ENCODE measurements at regions not wholly inside any gene's neighbourhood (a gene's known extent, or its start where the extent isn't known, plus 50 kb on each side); places are given as distances from the start of the nearest gene placed in this dataset.
"Not testable (repeated sequence)": the region's sequence is repeated elsewhere in the genome, so short reads cannot be mapped to it uniquely, and the experiment has no call there.

GRCh38 chr12:60231303-60231702, 635.5 kb downstream of the SLC16A7 start:
- Histone ChIP-seq H3K27ac (no peak overlapping the region), H3K36me3 (no peaks in the 10 kb centered on the region), H3K4me3 (no peak overlapping the region), H3K4me1 (replicated peaks) (no peaks in the 10 kb centered on the region), H3K9me3 (no peaks in the 10 kb centered on the region), H3K27me3 (replicated peaks; ENCODE audit: insufficient read depth) (no peaks in the 10 kb centered on the region)
- intact Hi-C loops (cut with DNase I): no loop called here
- DNase-seq (ENCODE audit: low spot score): no peak
- whole genome bisulfite sequencing: 69% methylated on average over 3 of the region's 3 CpGs
- TF ChIP-seq, protein P1, sequence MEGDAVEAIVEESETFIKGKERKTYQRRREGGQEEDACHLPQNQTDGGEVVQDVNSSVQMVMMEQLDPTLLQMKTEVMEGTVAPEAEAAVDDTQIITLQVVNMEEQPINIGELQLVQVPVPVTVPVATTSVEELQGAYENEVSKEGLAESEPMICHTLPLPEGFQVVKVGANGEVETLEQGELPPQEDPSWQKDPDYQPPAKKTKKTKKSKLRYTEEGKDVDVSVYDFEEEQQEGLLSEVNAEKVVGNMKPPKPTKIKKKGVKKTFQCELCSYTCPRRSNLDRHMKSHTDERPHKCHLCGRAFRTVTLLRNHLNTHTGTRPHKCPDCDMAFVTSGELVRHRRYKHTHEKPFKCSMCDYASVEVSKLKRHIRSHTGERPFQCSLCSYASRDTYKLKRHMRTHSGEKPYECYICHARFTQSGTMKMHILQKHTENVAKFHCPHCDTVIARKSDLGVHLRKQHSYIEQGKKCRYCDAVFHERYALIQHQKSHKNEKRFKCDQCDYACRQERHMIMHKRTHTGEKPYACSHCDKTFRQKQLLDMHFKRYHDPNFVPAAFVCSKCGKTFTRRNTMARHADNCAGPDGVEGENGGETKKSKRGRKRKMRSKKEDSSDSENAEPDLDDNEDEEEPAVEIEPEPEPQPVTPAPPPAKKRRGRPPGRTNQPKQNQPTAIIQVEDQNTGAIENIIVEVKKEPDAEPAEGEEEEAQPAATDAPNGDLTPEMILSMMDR (IDR thresholded peaks at IDR 0.05): no peak

- DNase-seq (ENCODE audit: low spot score): no peak
- Histone ChIP-seq H3K4me1 (replicated peaks) (no peaks in the 10 kb centered on the region), H3K36me3 (no peaks in the 10 kb centered on the region), H3K27ac (no peak overlapping the region), H3K9me3 (no peaks in the 10 kb centered on the region), H3K27me3 (replicated peaks; ENCODE audit: insufficient read depth) (no peaks in the 10 kb centered on the region), H3K4me3 (no peak overlapping the region)
- 79% methylated on average over 7 of the region's 7 CpGs for WGBS
- intact Hi-C loops (cut with DNase I): no loop called here
- TF ChIP-seq POLR2AphosphoS5 (IDR thresholded peaks at IDR 0.05) (no peak), POLR2A (IDR thresholded peaks at IDR 0.05) (no peak)
Observed at GRCh38 chr12:60231976-60232907, 636.4 kb downstream of the SLC16A7 start.

GRCh38 chr12:60234611-60235195, 638.9 kb downstream of the SLC16A7 start:
- DNase-seq (ENCODE audit: low spot score); H3K36me3 ChIP-seq; H3K4me3 ChIP-seq; H3K9me3 ChIP-seq; intact Hi-C loops (cut with DNase I); H3K27me3 ChIP-seq (replicated peaks; ENCODE audit: insufficient read depth); H3K27ac ChIP-seq; H3K4me1 ChIP-seq (replicated peaks): not testable (repeated sequence)
- WGBS: 66% methylated on average over 10 of the region's 10 CpGs

GRCh38 chr12:60235261-60235660, 639.4 kb downstream of the SLC16A7 start:
- intact Hi-C loops (cut with DNase I): no loop called here
- WGBS: 92% methylated on average over 6 of the region's 6 CpGs
- no peak overlapping the region for H3K27ac ChIP-seq
- H3K27me3 ChIP-seq (replicated peaks; ENCODE audit: insufficient read depth): no peaks in the 10 kb centered on the region
- no peak overlapping the region for H3K4me3 ChIP-seq
- H3K36me3 ChIP-seq: no peaks in the 10 kb centered on the region
- no peak for DNase-seq (ENCODE audit: low spot score)
- H3K4me1 ChIP-seq (replicated peaks): no peaks in the 10 kb centered on the region
- H3K9me3 ChIP-seq: no peaks in the 10 kb centered on the region
- no peak for TF ChIP-seq POLR2A (IDR thresholded peaks at IDR 0.05)
- no peak for TF ChIP-seq POLR2AphosphoS5 (IDR thresholded peaks at IDR 0.05)
- TF ChIP-seq, protein P1 (IDR thresholded peaks at IDR 0.05): no peak

DNA sequence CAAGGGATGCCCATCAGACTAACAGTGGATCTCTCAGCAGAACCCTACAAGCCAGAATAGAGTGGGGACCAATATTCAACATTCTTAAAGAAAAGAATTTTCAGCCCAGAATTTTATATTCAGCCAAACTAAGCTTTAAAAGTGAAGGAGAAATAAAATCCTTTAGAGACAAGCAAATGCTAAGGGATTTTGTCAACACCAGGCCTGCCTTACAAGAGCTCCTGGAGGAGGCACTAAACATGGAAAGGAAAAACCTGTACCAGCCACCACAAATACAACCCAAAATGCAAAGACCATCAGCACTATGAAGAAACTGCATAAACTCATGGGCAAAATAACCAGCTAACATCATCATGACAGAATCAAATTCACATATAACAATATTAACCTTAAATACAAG, 640.6 kb downstream of the SLC16A7 start:
- H3K27me3 ChIP-seq (replicated peaks; ENCODE audit: insufficient read depth); H3K36me3 ChIP-seq; H3K27ac ChIP-seq; DNase-seq (ENCODE audit: low spot score); H3K9me3 ChIP-seq; intact Hi-C loops (cut with DNase I); H3K4me3 ChIP-seq; H3K4me1 ChIP-seq (replicated peaks): not testable (repeated sequence)

DNA sequence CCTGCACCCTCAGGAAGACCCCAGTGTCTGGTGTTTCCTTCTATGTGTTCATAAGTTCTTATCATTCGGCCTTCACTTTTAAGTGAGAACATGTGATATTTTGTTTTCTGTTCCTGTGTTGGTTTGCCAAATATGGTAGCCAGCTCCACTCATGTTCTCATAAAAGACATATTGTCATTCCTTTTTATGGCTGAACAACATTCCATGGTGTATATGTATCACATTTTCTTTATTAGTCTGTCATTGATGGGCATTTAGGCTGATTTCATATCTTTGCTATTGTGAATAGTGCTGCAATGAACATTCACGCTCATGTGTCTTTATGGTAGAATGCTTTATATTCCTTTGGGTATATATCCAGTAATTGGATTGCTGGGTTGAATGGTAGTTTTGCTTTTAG, 645.1 kb downstream of the SLC16A7 start:
- H3K27ac ChIP-seq: no peak overlapping the region
- intact Hi-C loops (cut with DNase I): no loop called here
- H3K27me3 ChIP-seq (replicated peaks; ENCODE audit: insufficient read depth): no peaks in the 10 kb centered on the region
- DNase-seq (ENCODE audit: low spot score): no peak
- TF ChIP-seq POLR2AphosphoS5 (IDR thresholded peaks at IDR 0.05): no peak
- TF ChIP-seq POLR2A (IDR thresholded peaks at IDR 0.05): no peak
- TF ChIP-seq, protein P1 (IDR thresholded peaks at IDR 0.05): no peak
- WGBS: 82% methylated on average over 2 of the region's 2 CpGs
- no peaks in the 10 kb centered on the region for H3K36me3 ChIP-seq
- no peaks in the 10 kb centered on the region for H3K4me1 ChIP-seq (replicated peaks)
- H3K4me3 ChIP-seq: no peak overlapping the region
- H3K9me3 ChIP-seq: no peaks in the 10 kb centered on the region

All from prostate gland (tissue), 2 donors.